ENCODE measurements at regions not wholly inside any gene's neighbourhood (a gene's known extent, or its start where the extent isn't known, plus 50 kb on each side); places are given as distances from the start of the nearest gene placed in this dataset.

- Histone ChIP-seq H3K4me1 (ENCODE audit: control insufficient read depth in 5 of 5, insufficient read depth in 5 of 5, low read length in 5 of 5) (no peaks in the 10 kb centered on the region), H3K27ac (ENCODE audit: low read depth in 1 of 2, low read length in 1 of 2) (no peak overlapping the region), H3K36me3 (ENCODE audit: control insufficient read depth in 4 of 4, insufficient read depth in 4 of 4, low read length in 4 of 4) (no peaks in the 10 kb centered on the region), H3K27me3 (ENCODE audit: control insufficient read depth in 3 of 3, insufficient read depth in 3 of 3, low read length in 2 of 3) (no peaks in the 10 kb centered on the region), H3K4me3 (no peak overlapping the region), H3K9me3 (ENCODE audit: control insufficient read depth in 4 of 4, insufficient read depth in 3 of 4, low read length in 3 of 4) (peaks cover 0 to 3% (median 0%) of the 10 kb centered on the region in 4 donors), H3K9ac (ENCODE audit: insufficient read depth in 1 of 2, low read length in 2 of 2) (no peak overlapping the region)
- TF ChIP-seq CTCF (IDR thresholded peaks at IDR 0.05; ENCODE audit: control extremely low read depth, extremely low read depth): no peak
- ATAC-seq (ENCODE audit: insufficient read depth, low FRiP score) (no peak), DNase-seq (no peak)
- WGBS, 2 donors: 87 to 88% methylated on average over 11 of the region's 11 CpGs
Measured at GRCh38 chr14:97688631-97689336, 891.6 kb downstream of the VRK1 start.

- no peak overlapping the region for H3K9ac ChIP-seq (ENCODE audit: insufficient read depth in 1 of 2, low read length in 2 of 2)
- no peaks in the 10 kb centered on the region for H3K4me1 ChIP-seq (ENCODE audit: control insufficient read depth in 5 of 5, insufficient read depth in 5 of 5, low read length in 5 of 5)
- H3K9me3 ChIP-seq (ENCODE audit: control insufficient read depth in 4 of 4, insufficient read depth in 3 of 4, low read length in 3 of 4): peaks cover 0 to 4% (median 0%) of the 10 kb centered on the region in 4 donors
- no peaks in the 10 kb centered on the region for H3K27me3 ChIP-seq (ENCODE audit: control insufficient read depth in 3 of 3, insufficient read depth in 3 of 3, low read length in 2 of 3)
- H3K27ac ChIP-seq (ENCODE audit: low read depth in 1 of 2, low read length in 1 of 2): no peak overlapping the region
- no peak overlapping the region for H3K4me3 ChIP-seq
- no peak for ATAC-seq (ENCODE audit: insufficient read depth, low FRiP score)
- DNase-seq: no peak
- TF ChIP-seq CTCF (IDR thresholded peaks at IDR 0.05; ENCODE audit: control extremely low read depth, extremely low read depth): no peak
- no peaks in the 10 kb centered on the region for H3K36me3 ChIP-seq (ENCODE audit: control insufficient read depth in 4 of 4, insufficient read depth in 4 of 4, low read length in 4 of 4)
- WGBS, 2 donors: 46 to 49% methylated on average over 6 of the region's 6 CpGs
Measured at GRCh38 chr14:97692084-97692483, 894.9 kb downstream of the VRK1 start.

- DNase-seq (no peak), ATAC-seq (ENCODE audit: insufficient read depth, low FRiP score) (no peak)
- H3K27ac ChIP-seq (ENCODE audit: low read depth in 1 of 2, low read length in 1 of 2): no peak overlapping the region
- 77 to 86% methylated on average over 5 of the region's 5 CpGs for WGBS, 2 donors
- no peaks in the 10 kb centered on the region for H3K36me3 ChIP-seq (ENCODE audit: control insufficient read depth in 4 of 4, insufficient read depth in 4 of 4, low read length in 4 of 4)
- peaks cover 0 to 7% (median 3%) of the 10 kb centered on the region in 4 donors for H3K9me3 ChIP-seq (ENCODE audit: control insufficient read depth in 4 of 4, insufficient read depth in 3 of 4, low read length in 3 of 4)
- H3K4me3 ChIP-seq: no peak overlapping the region
- H3K9ac ChIP-seq (ENCODE audit: insufficient read depth in 1 of 2, low read length in 2 of 2): no peak overlapping the region
- no peaks in the 10 kb centered on the region for H3K27me3 ChIP-seq (ENCODE audit: control insufficient read depth in 3 of 3, insufficient read depth in 3 of 3, low read length in 2 of 3)
- TF ChIP-seq CTCF (IDR thresholded peaks at IDR 0.05; ENCODE audit: control extremely low read depth, extremely low read depth): no peak
- no peaks in the 10 kb centered on the region for H3K4me1 ChIP-seq (ENCODE audit: control insufficient read depth in 5 of 5, insufficient read depth in 5 of 5, low read length in 5 of 5)
Measured at GRCh38 chr14:97695456-97695981, 898.3 kb downstream of the VRK1 start.

Data from lung (tissue), 11 donors.